ENCODE measurements at regions not wholly inside any gene's neighbourhood (a gene's known extent, or its start where the extent isn't known, plus 50 kb on each side); places are given as distances from the start of the nearest gene placed in this dataset.

GRCh38 chr7:144910411-144910810 lies 74.6 kb upstream of the TPK1 start:
- no peak for DNase-seq

- no peak for DNase-seq
Observed at GRCh38 chr7:144908943-144909556, 73.2 kb upstream of the TPK1 start.

GRCh38 chr7:144908324-144908723 lies 72.5 kb upstream of the TPK1 start:
- no peak for DNase-seq

GRCh38 chr7:144907577-144907976 lies 71.7 kb upstream of the TPK1 start:
- no peak for DNase-seq

- DNase-seq: no peak
Observed at GRCh38 chr7:144903201-144903600, 67.3 kb upstream of the TPK1 start.

- DNase-seq: no peak
Observed at GRCh38 chr7:144892761-144893160, 56.9 kb upstream of the TPK1 start.

Measured in hematopoietic multipotent progenitor cell treated with erythropoietin and hydrocortisone succinate and interleukin-3 and kit ligand, for 8 days (in vitro differentiated cells).